Dermis microvascular lymphatic vessel endothelial cell (primary cell): ENCODE measurements at regions not wholly inside any gene's neighbourhood (a gene's known extent, or its start where the extent isn't known, plus 50 kb on each side); places are given as distances from the start of the nearest gene placed in this dataset.
"Not testable (repeated sequence)": the region's sequence is repeated elsewhere in the genome, so short reads cannot be mapped to it uniquely, and the experiment has no call there.

Experiments used
- DNase-seq, 2 donors: peaks; one replicate each; pipeline versions ENCODE4 v3.0.0 to v3.0.0-alpha.2; 2010; ENCODE audit warnings: low read depth in 2 of 2

- DNase-seq, result not testable (repeated sequence)
These were observed 73.8 kb upstream of the FANCC start for GRCh38 chr9:95391271-95391670.

GRCh38 chr9:95389373-95389772 lies 71.9 kb upstream of the FANCC start:
- no peak for DNase-seq

- no peak for DNase-seq
These were observed 69.3 kb upstream of the FANCC start for GRCh38 chr9:95386843-95387242.

- no peak for DNase-seq
These were observed 68.0 kb upstream of the FANCC start for GRCh38 chr9:95385521-95385920.

- no peak for DNase-seq
These were observed 66.3 kb upstream of the FANCC start for GRCh38 chr9:95383845-95384244.

GRCh38 chr9:95383185-95383676 lies 65.7 kb upstream of the FANCC start:
- DNase-seq, result no peak

GRCh38 chr9:95382433-95382832 lies 64.9 kb upstream of the FANCC start:
- no peak for DNase-seq

GRCh38 chr9:95381221-95381620 lies 63.7 kb upstream of the FANCC start:
- no peak for DNase-seq

GRCh38 chr9:95379630-95380029 lies 62.1 kb upstream of the FANCC start:
- no peak for DNase-seq

- DNase-seq, result peak; percentile 41 to 52
These were observed 56.4 kb upstream of the FANCC start for GRCh38 chr9:95373782-95374487.

GRCh38 chr9:95373069-95373681 lies 55.7 kb upstream of the FANCC start:
- peak; percentile 11 to 29 for DNase-seq

- DNase-seq, result no peak
These were observed 52.6 kb upstream of the FANCC start for GRCh38 chr9:95370064-95370463.

GRCh38 chr9:95368377-95369160 lies 51.1 kb upstream of the FANCC start:
- no peak for DNase-seq
